Esophagus squamous epithelium (tissue), 5 donors: ENCODE measurements at regions not wholly inside any gene's neighbourhood (a gene's known extent, or its start where the extent isn't known, plus 50 kb on each side); places are given as distances from the start of the nearest gene placed in this dataset.

Experiments used
- DNase-seq: peaks from one replicate; lab custom pipeline; 2025; lab: John Stamatoyannopoulos, UW
- H3K27ac ChIP-seq, 4 donors: fragments of 200-600 bp; sonication (generic); one replicate each; pipeline ENCODE4 v1.5.1; 2016 to 2019; ENCODE audit warnings: mild to moderate bottlenecking in 1 of 4
- H3K27me3 ChIP-seq, 4 donors: fragments of 200-600 bp; sonication (generic); 1 replicate in 3 of 4; 2 replicates in 1 of 4; pipeline versions ENCODE4 v1.5.1 to v1.6.0; 2017 to 2021; ENCODE audit warnings: antibody characterized with exemption in 1 of 4
- H3K36me3 ChIP-seq, 3 donors: fragments of 200-600 bp; sonication (generic); one replicate each; pipeline ENCODE4 v1.5.1; 2016 to 2019
- H3K4me1 ChIP-seq, 3 donors: fragments of 200-600 bp; sonication (generic); one replicate each; pipeline ENCODE4 v1.5.1; 2017 to 2019
- H3K4me3 ChIP-seq, 4 donors: fragments of 200-600 bp; sonication (generic); 1 replicate in 3 of 4; 2 replicates in 1 of 4; pipeline ENCODE4 v1.5.1; 2016 to 2019; ENCODE audit warnings: mild to moderate bottlenecking in 2 of 4, moderate library complexity in 1 of 4
- H3K9me3 ChIP-seq, 3 donors: fragments of 200-600 bp; sonication (generic); one replicate each; pipeline ENCODE4 v1.5.1; 2016 to 2019
- POLR2A ChIP-seq, 4 donors: fragments of 450-650 bp; IDR thresholded peaks; one replicate each; pipeline ENCODE4 v1.6.1; 2017; ENCODE audit warnings: antibody characterized with exemption in 4 of 4, mild to moderate bottlenecking in 4 of 4, moderate library complexity in 3 of 4
- WGBS, 2 donors: methylation state at CpG; one replicate each; pipeline ENCODE4 v1.1.5; 2018; 5-methylcytosine and 5-hydroxymethylcytosine counted together
- intact Hi-C: fragments of 100-400 bp; cut with DNase I; formaldehyde crosslinking; loops from one replicate; pipeline ENCODE4 v1.15.0; 2022
- TF ChIP-seq, protein P1 (sequence below), 6 experiments: fragments of 450-650 bp in 4 of 6; fragments of 200-600 bp in 2 of 6; sonication (generic) in 2 of 6; IDR thresholded peaks; one replicate each; pipeline ENCODE4 v1.5.1; 2016 to 2019; ENCODE audit warnings: antibody characterized with exemption in 6 of 6, mild to moderate bottlenecking in 4 of 6, moderate library complexity in 4 of 6
- donor health status: DM: yes; HTN: yes; CAD: no.

DNA sequence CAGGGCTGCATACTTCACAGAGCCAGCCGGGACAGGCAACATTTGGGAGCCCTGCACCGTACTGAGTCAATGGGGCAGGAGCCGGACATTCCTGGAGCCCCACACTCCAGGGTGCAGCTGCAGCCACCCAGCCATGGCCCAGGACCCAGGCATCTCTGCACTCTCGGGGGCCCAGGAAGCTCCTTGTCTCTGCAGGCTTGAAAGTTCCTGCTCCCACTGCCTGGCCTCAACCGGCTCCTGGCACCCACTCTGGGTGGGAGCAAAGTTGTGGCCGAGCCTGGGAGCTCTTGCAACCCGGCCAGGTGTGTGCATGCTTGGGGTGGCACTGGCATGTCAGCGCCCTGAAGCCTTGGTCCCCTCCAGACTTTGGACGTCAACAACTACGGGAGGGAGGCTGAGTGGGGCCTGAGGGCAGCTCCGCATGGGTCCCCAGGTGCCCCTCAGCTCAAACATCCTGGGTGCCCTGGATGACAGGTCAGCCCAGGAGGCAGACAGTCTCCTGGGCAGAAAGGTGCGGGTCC is 833.5 kb upstream of the CADM2 start:
- H3K27me3 ChIP-seq: no peaks in the 10 kb centered on the region
- H3K4me1 ChIP-seq: no peaks in the 10 kb centered on the region
- H3K36me3 ChIP-seq: no peaks in the 10 kb centered on the region
- TF ChIP-seq, protein P1, sequence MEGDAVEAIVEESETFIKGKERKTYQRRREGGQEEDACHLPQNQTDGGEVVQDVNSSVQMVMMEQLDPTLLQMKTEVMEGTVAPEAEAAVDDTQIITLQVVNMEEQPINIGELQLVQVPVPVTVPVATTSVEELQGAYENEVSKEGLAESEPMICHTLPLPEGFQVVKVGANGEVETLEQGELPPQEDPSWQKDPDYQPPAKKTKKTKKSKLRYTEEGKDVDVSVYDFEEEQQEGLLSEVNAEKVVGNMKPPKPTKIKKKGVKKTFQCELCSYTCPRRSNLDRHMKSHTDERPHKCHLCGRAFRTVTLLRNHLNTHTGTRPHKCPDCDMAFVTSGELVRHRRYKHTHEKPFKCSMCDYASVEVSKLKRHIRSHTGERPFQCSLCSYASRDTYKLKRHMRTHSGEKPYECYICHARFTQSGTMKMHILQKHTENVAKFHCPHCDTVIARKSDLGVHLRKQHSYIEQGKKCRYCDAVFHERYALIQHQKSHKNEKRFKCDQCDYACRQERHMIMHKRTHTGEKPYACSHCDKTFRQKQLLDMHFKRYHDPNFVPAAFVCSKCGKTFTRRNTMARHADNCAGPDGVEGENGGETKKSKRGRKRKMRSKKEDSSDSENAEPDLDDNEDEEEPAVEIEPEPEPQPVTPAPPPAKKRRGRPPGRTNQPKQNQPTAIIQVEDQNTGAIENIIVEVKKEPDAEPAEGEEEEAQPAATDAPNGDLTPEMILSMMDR (IDR thresholded peaks at IDR 0.05): no peak
- TF ChIP-seq POLR2A (IDR thresholded peaks at IDR 0.05): no peak
- DNase-seq: no peak
- H3K4me3 ChIP-seq: no peak overlapping the region
- 94 to 100% methylated on average over 2 of the region's 12 CpGs for WGBS, 2 donors
- H3K9me3 ChIP-seq: peaks cover 0 to 11% (median 0%) of the 10 kb centered on the region in 3 donors
- no peak overlapping the region for H3K27ac ChIP-seq
- intact Hi-C loops: no loop called here

DNA sequence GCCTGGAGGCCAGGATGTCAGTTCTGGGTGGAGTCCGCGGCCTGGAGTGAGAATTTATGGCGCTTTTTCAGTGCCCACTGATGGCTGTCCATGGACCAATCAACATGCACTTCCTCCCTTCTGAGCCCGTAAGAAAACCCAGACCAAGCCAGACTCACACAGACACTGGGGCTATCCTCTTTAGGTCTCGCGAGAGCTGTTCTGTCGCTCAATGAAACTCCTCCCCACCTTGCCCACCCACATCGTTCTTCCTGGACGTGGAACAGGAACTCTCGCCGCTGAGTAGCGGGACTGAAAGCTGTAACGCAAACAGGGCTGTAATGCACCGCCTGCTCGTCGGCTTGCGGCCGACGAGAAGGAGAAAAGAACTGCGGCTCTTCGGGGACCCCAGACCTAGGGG is 833.0 kb upstream of the CADM2 start:
- WGBS, 2 donors: 98 to 100% methylated on average over 2 to 7 of the region's 21 CpGs
- peaks cover 0 to 11% (median 0%) of the 10 kb centered on the region in 3 donors for H3K9me3 ChIP-seq
- no peak overlapping the region for H3K4me3 ChIP-seq
- no peaks in the 10 kb centered on the region for H3K27me3 ChIP-seq
- no peak for DNase-seq
- intact Hi-C loops: no loop called here
- no peaks in the 10 kb centered on the region for H3K36me3 ChIP-seq
- no peak for TF ChIP-seq POLR2A (IDR thresholded peaks at IDR 0.05)
- TF ChIP-seq, protein P1 (IDR thresholded peaks at IDR 0.05): no peak
- H3K27ac ChIP-seq: no peak overlapping the region
- H3K4me1 ChIP-seq: no peaks in the 10 kb centered on the region

DNA sequence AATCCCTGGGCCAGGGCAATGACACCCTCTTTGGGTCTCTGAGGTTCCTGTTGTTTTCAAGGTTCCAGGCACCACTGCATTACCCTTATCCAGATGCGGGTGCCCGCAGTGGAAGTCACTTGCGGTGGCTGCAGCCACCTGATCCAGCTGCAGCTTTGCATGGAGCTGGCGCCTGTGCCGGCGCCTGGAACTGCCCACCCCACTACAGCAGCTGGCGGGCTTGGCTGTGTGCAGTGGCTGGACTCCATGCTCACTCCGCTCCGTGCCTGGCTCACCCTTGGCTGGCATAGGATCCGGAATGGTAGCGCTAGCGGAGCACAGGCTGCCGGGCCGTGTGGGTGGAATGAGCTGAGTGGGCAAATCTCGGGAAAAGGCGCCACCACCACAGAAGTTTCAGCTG is 832.6 kb upstream of the CADM2 start:
- intact Hi-C loops: no loop called here
- WGBS, 2 donors: 94 to 100% methylated on average over 3 to 7 of the region's 16 CpGs
- no peaks in the 10 kb centered on the region for H3K27me3 ChIP-seq
- peaks cover 0 to 11% (median 0%) of the 10 kb centered on the region in 3 donors for H3K9me3 ChIP-seq
- TF ChIP-seq, protein P1 (IDR thresholded peaks at IDR 0.05): no peak
- TF ChIP-seq POLR2A (IDR thresholded peaks at IDR 0.05): no peak
- no peak overlapping the region for H3K27ac ChIP-seq
- no peaks in the 10 kb centered on the region for H3K4me1 ChIP-seq
- no peaks in the 10 kb centered on the region for H3K36me3 ChIP-seq
- no peak for DNase-seq
- H3K4me3 ChIP-seq: no peak overlapping the region

DNA sequence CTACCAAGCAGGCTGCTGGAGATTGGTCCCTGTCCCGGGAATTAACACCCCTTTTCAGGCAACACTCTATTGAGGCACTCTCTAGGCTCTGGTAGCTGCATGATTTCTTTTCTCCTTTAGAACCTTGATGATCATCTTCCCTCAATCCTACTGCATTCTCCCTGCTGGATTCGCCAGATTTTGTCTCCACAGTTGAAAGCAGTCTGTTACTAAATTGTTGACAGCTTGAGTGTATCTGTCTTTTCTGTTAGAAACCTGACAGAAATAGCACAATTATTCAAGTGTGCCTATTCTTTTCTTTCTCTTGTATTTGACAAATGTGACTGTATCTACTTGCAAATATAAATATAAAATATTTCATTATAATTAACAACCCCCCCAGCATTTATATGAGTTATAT is 830.8 kb upstream of the CADM2 start:
- no peak for DNase-seq
- 55 to 81% methylated on average over 2 of the region's 2 CpGs for WGBS, 2 donors
- Histone ChIP-seq H3K4me1 (no peaks in the 10 kb centered on the region), H3K27ac (no peak overlapping the region), H3K36me3 (no peaks in the 10 kb centered on the region), H3K9me3 (peaks cover 0 to 11% (median 0%) of the 10 kb centered on the region in 3 donors), H3K27me3 (no peaks in the 10 kb centered on the region), H3K4me3 (no peak overlapping the region)
- intact Hi-C loops: no loop called here
- TF ChIP-seq POLR2A (IDR thresholded peaks at IDR 0.05): no peak
- TF ChIP-seq, protein P1 (IDR thresholded peaks at IDR 0.05): no peak

DNA sequence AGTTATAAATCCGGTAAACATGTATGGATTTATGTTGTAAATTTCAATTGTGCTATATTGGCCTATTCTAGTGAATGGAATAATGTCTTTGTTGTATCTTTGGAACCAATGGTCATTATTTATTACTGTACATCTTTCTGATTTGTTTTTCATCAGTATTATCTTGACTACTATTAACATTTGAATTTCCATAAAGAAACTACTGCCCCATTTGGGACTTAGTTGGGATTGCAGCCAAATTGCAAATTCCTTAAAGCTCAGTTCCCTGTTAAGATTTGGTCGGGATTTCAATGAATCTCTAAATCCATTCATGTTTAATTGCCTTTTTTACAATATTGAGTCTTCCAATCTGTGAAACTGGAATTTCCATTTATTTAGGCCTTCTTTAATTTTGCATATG is 822.4 kb upstream of the CADM2 start:
- TF ChIP-seq, protein P1 (IDR thresholded peaks at IDR 0.05): no peak
- no peak for TF ChIP-seq POLR2A (IDR thresholded peaks at IDR 0.05)
- H3K36me3 ChIP-seq: no peaks in the 10 kb centered on the region
- WGBS, 2 donors: 48 to 62% methylated on average over 2 of the region's 2 CpGs
- intact Hi-C loops: no loop called here
- H3K4me3 ChIP-seq: no peak overlapping the region
- H3K27ac ChIP-seq: no peak overlapping the region
- H3K9me3 ChIP-seq: no peaks in the 10 kb centered on the region
- no peaks in the 10 kb centered on the region for H3K27me3 ChIP-seq
- no peak for DNase-seq
- H3K4me1 ChIP-seq: no peaks in the 10 kb centered on the region
